ENCODE measurements at regions not wholly inside any gene's neighbourhood (a gene's known extent, or its start where the extent isn't known, plus 50 kb on each side); places are given as distances from the start of the nearest gene placed in this dataset.

DNA sequence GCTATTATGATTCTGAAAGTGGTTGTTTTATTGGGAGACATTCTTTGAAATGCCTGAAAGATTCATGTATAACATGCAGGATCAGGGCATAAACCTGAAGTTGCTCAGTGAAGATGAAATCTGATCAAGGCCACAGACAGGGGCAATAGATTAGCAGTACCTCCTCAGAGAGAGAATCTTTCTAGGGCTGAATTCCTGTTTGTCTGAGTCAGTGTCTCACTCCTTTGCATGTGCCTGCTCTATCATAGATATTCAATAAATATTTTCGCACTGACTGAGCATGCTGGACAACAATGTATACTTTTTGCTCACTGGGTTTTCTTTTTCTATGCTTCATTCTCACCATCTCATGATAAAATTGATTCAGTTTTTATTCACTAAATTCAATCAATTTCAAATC, 49.8 kb upstream of the PFN2 start:
- H3K4me3 ChIP-seq (ENCODE audit: low read length) = no peak overlapping the region
- TF ChIP-seq, protein P1, sequence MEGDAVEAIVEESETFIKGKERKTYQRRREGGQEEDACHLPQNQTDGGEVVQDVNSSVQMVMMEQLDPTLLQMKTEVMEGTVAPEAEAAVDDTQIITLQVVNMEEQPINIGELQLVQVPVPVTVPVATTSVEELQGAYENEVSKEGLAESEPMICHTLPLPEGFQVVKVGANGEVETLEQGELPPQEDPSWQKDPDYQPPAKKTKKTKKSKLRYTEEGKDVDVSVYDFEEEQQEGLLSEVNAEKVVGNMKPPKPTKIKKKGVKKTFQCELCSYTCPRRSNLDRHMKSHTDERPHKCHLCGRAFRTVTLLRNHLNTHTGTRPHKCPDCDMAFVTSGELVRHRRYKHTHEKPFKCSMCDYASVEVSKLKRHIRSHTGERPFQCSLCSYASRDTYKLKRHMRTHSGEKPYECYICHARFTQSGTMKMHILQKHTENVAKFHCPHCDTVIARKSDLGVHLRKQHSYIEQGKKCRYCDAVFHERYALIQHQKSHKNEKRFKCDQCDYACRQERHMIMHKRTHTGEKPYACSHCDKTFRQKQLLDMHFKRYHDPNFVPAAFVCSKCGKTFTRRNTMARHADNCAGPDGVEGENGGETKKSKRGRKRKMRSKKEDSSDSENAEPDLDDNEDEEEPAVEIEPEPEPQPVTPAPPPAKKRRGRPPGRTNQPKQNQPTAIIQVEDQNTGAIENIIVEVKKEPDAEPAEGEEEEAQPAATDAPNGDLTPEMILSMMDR (conservative IDR thresholded peaks at IDR 0.05; ENCODE audit: low read length) = no peak
- peak; percentile 45 for DNase-seq (ENCODE audit: low read depth)

Data from AG10803 (cell line).